Type B pancreatic cell (in vitro differentiated cells): ENCODE measurements at regions not wholly inside any gene's neighbourhood (a gene's known extent, or its start where the extent isn't known, plus 50 kb on each side); places are given as distances from the start of the nearest gene placed in this dataset.

ENCODE experiments used
- DNase-seq: peaks from one replicate; pipeline ENCODE4 v3.0.0; 2021; ENCODE audit warnings: mixed read lengths; ENCODE audit not compliant: unreplicated experiment; ENCODE audit errors: extremely low spot score
- H3K27ac Mint-ChIP-seq: 2 replicates; pipeline ENCODE4 v1.8.0; 2021; ENCODE audit warnings: mild to moderate bottlenecking, mixed read lengths
- H3K27me3 Mint-ChIP-seq: 2 replicates; pipeline ENCODE4 v1.8.0; 2021; ENCODE audit warnings: mixed read lengths
- H3K36me3 Mint-ChIP-seq: 2 replicates; pipeline ENCODE4 v1.8.0; 2021; ENCODE audit warnings: mixed read lengths
- H3K4me1 Mint-ChIP-seq: one replicate; pipeline ENCODE4 v1.8.0; 2021; ENCODE audit warnings: mixed read lengths; ENCODE audit not compliant: unreplicated experiment
- H3K4me3 Mint-ChIP-seq: 2 replicates; pipeline ENCODE4 v1.8.0; 2021; ENCODE audit warnings: mild to moderate bottlenecking, mixed read lengths
- H3K9me3 Mint-ChIP-seq: 2 replicates; pipeline ENCODE4 v1.8.0; 2021; ENCODE audit warnings: mixed read lengths
- TF ChIP-seq, protein P1 (sequence below): fragments of 200-600 bp; sonication (generic); conservative IDR thresholded peaks from 2 replicates; pipeline ENCODE4 v1.5.0; 2021; ENCODE audit warnings: antibody characterized with exemption, mild to moderate bottlenecking

- Mint-ChIP-seq H3K4me3 (no peak overlapping the region), H3K27ac (no peak overlapping the region), H3K27me3 (no peaks in the 10 kb centered on the region), H3K4me1 (peaks cover 7% of the 10 kb centered on the region), H3K36me3 (no peaks in the 10 kb centered on the region), H3K9me3 (no peaks in the 10 kb centered on the region)
- TF ChIP-seq, protein P1, sequence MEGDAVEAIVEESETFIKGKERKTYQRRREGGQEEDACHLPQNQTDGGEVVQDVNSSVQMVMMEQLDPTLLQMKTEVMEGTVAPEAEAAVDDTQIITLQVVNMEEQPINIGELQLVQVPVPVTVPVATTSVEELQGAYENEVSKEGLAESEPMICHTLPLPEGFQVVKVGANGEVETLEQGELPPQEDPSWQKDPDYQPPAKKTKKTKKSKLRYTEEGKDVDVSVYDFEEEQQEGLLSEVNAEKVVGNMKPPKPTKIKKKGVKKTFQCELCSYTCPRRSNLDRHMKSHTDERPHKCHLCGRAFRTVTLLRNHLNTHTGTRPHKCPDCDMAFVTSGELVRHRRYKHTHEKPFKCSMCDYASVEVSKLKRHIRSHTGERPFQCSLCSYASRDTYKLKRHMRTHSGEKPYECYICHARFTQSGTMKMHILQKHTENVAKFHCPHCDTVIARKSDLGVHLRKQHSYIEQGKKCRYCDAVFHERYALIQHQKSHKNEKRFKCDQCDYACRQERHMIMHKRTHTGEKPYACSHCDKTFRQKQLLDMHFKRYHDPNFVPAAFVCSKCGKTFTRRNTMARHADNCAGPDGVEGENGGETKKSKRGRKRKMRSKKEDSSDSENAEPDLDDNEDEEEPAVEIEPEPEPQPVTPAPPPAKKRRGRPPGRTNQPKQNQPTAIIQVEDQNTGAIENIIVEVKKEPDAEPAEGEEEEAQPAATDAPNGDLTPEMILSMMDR = no peak
- DNase-seq = no peak
Observed at GRCh38 chr10:3366735-3367405, 194.3 kb upstream of the PITRM1 start.

DNA sequence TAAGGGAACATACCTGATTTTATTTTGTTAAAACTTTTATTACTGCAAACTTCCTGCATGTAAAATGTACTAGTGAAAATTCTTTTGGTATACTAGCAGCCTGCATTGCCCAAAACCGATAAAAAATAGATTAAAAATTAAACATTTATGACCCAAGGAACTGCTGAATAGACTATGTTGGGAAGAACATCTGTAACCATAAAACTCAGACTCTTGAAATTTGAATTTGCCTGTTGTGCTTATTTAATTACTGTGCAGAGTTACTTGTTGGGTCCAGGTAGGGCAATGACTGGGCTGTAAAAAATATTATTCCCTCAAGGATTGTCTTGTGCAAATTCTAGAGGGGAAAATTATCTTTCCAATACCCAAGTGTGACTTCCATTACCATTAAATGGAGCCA lies 193.5 kb upstream of the PITRM1 start:
- no peak for DNase-seq
- TF ChIP-seq, protein P1 = no peak
- peaks cover 4% of the 10 kb centered on the region for H3K9me3 Mint-ChIP-seq
- no peaks in the 10 kb centered on the region for H3K27me3 Mint-ChIP-seq
- H3K4me1 Mint-ChIP-seq = peaks cover 7% of the 10 kb centered on the region
- H3K4me3 Mint-ChIP-seq = no peak overlapping the region
- H3K36me3 Mint-ChIP-seq = no peaks in the 10 kb centered on the region
- no peak overlapping the region for H3K27ac Mint-ChIP-seq

- no peak for DNase-seq
- H3K27ac Mint-ChIP-seq = no peak overlapping the region
- H3K27me3 Mint-ChIP-seq = no peaks in the 10 kb centered on the region
- H3K4me3 Mint-ChIP-seq = no peak overlapping the region
- H3K9me3 Mint-ChIP-seq = peaks cover 8% of the 10 kb centered on the region
- peaks cover 7% of the 10 kb centered on the region for H3K4me1 Mint-ChIP-seq
- no peaks in the 10 kb centered on the region for H3K36me3 Mint-ChIP-seq
- TF ChIP-seq, protein P1 = no peak
Observed at GRCh38 chr10:3365630-3366029, 193.0 kb upstream of the PITRM1 start.

DNA sequence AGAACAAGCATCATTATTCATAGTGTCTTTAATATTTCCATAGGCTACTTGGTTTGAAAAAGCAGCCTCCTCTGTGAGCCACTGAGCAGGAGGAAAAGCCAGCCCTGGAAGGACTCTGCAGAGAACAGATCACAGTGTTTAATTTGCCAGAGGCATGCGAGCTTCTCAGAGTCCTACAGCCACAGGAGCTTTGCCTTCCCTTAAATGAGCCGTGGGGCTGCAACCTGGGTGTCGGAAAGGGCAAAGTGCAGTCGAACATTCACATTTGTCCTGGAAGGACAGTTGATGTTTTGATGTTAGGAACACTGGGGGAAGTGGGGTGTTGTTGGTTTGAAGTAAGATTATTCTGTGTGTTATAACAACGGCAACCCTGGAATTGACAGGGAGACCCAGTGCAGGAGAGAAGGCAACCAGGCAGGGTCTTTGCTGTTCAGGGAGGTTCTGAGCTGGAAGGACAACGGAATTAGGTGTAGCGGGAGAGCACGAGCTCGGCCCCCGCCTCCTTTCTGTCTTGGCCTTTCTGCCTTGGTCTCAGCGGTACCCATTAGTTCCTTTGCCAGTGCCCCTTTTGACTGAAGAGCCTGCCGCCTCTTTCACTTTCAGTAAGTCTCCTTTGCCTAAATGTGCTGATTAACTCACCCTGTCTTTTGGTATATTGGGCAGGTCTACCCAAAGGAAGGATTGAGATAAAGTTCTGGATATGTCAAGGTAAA lies 192.3 kb upstream of the PITRM1 start:
- DNase-seq = no peak
- TF ChIP-seq, protein P1 = no peak
- Mint-ChIP-seq H3K4me1 (peaks cover 7% of the 10 kb centered on the region), H3K27ac (peak overlapping the region; percentile 45), H3K4me3 (peak overlapping the region; percentile 39), H3K27me3 (no peaks in the 10 kb centered on the region), H3K36me3 (no peaks in the 10 kb centered on the region), H3K9me3 (peaks cover 9% of the 10 kb centered on the region)

- TF ChIP-seq, protein P1 = no peak
- Mint-ChIP-seq H3K27ac (no peak overlapping the region), H3K4me1 (peaks cover 7% of the 10 kb centered on the region), H3K9me3 (peaks cover 9% of the 10 kb centered on the region), H3K4me3 (no peak overlapping the region), H3K27me3 (no peaks in the 10 kb centered on the region), H3K36me3 (no peaks in the 10 kb centered on the region)
- no peak for DNase-seq
Observed at GRCh38 chr10:3363311-3364045, 190.9 kb upstream of the PITRM1 start.
